ENCODE measurements at regions not wholly inside any gene's neighbourhood (a gene's known extent, or its start where the extent isn't known, plus 50 kb on each side); places are given as distances from the start of the nearest gene placed in this dataset.

DNA sequence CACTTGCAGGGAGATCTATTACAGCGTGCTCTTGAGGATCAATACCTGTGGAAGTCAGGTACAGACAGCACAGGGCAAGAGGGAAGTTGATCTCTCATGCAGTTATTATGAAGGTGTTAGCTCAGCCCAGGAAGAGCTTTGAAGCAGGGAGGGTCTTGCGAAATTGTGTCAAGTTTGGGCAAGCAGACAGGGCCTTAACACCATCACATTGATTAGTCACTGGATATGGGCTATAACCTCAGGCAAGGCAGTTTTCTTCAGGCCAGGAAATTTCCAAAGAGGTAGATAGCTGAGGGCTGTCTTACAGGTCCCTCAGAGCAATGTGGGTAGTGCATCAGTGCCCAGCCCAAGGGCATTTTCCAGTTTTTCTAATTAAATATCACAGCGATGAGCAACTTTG, 643.8 kb downstream of the DHX35 start:
- Histone ChIP-seq H3K27me3 (ENCODE audit: insufficient read depth, poor library complexity, severe bottlenecking) (no peaks in the 10 kb centered on the region), H3K4me3 (replicated peaks; ENCODE audit: insufficient read depth, low read length) (no peak overlapping the region), H3K27ac (replicated peaks) (no peak overlapping the region)
- no peak for DNase-seq (ENCODE audit: low read depth in 1 of 2, low spot score in 1 of 2)
- no peak for TF ChIP-seq GABPA (IDR thresholded peaks at IDR 0.05; ENCODE audit: low read depth)
- TF ChIP-seq POLR2AphosphoS5 (IDR thresholded peaks at IDR 0.05; ENCODE audit: low read depth) = no peak
- TF ChIP-seq SPI1 (IDR thresholded peaks at IDR 0.05; ENCODE audit: borderline replicate concordance, low read depth) = no peak
- TF ChIP-seq, protein P1, sequence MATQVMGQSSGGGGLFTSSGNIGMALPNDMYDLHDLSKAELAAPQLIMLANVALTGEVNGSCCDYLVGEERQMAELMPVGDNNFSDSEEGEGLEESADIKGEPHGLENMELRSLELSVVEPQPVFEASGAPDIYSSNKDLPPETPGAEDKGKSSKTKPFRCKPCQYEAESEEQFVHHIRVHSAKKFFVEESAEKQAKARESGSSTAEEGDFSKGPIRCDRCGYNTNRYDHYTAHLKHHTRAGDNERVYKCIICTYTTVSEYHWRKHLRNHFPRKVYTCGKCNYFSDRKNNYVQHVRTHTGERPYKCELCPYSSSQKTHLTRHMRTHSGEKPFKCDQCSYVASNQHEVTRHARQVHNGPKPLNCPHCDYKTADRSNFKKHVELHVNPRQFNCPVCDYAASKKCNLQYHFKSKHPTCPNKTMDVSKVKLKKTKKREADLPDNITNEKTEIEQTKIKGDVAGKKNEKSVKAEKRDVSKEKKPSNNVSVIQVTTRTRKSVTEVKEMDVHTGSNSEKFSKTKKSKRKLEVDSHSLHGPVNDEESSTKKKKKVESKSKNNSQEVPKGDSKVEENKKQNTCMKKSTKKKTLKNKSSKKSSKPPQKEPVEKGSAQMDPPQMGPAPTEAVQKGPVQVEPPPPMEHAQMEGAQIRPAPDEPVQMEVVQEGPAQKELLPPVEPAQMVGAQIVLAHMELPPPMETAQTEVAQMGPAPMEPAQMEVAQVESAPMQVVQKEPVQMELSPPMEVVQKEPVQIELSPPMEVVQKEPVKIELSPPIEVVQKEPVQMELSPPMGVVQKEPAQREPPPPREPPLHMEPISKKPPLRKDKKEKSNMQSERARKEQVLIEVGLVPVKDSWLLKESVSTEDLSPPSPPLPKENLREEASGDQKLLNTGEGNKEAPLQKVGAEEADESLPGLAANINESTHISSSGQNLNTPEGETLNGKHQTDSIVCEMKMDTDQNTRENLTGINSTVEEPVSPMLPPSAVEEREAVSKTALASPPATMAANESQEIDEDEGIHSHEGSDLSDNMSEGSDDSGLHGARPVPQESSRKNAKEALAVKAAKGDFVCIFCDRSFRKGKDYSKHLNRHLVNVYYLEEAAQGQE (IDR thresholded peaks at IDR 0.05; ENCODE audit: insufficient replicate concordance, low read depth) = no peak
- TF ChIP-seq, protein P2, sequence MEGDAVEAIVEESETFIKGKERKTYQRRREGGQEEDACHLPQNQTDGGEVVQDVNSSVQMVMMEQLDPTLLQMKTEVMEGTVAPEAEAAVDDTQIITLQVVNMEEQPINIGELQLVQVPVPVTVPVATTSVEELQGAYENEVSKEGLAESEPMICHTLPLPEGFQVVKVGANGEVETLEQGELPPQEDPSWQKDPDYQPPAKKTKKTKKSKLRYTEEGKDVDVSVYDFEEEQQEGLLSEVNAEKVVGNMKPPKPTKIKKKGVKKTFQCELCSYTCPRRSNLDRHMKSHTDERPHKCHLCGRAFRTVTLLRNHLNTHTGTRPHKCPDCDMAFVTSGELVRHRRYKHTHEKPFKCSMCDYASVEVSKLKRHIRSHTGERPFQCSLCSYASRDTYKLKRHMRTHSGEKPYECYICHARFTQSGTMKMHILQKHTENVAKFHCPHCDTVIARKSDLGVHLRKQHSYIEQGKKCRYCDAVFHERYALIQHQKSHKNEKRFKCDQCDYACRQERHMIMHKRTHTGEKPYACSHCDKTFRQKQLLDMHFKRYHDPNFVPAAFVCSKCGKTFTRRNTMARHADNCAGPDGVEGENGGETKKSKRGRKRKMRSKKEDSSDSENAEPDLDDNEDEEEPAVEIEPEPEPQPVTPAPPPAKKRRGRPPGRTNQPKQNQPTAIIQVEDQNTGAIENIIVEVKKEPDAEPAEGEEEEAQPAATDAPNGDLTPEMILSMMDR (IDR thresholded peaks at IDR 0.05; ENCODE audit: insufficient read depth, low read length) = no peak

DNA sequence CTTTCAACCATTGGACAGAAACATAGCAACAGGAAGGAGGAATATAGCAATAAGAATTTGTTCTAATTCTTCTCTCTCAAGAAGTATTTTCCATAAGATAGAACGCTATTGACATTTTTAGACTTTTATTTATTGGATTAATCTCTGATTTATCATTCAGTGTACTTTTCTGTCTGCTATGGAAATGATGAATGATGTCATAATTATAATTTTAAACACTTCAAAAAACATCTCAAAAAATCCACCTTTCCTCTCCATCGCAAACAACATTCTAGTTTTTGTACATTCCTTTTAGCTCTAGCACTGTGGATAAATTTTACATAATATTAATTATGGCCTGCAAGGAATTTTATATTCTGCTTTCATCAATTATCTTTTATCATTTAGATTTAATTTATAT, 643.2 kb downstream of the DHX35 start:
- no peak overlapping the region for H3K4me3 ChIP-seq (replicated peaks; ENCODE audit: insufficient read depth, low read length)
- DNase-seq (ENCODE audit: low read depth in 1 of 2, low spot score in 1 of 2) = no peak
- no peak overlapping the region for H3K27ac ChIP-seq (replicated peaks)
- no peaks in the 10 kb centered on the region for H3K27me3 ChIP-seq (ENCODE audit: insufficient read depth, poor library complexity, severe bottlenecking)
- no peak for TF ChIP-seq SPI1 (IDR thresholded peaks at IDR 0.05; ENCODE audit: borderline replicate concordance, low read depth)
- TF ChIP-seq, protein P1 (IDR thresholded peaks at IDR 0.05; ENCODE audit: insufficient replicate concordance, low read depth) = no peak
- TF ChIP-seq, protein P2 (IDR thresholded peaks at IDR 0.05; ENCODE audit: insufficient read depth, low read length) = no peak
- TF ChIP-seq GABPA (IDR thresholded peaks at IDR 0.05; ENCODE audit: low read depth) = no peak
- no peak for TF ChIP-seq POLR2AphosphoS5 (IDR thresholded peaks at IDR 0.05; ENCODE audit: low read depth)

DNA sequence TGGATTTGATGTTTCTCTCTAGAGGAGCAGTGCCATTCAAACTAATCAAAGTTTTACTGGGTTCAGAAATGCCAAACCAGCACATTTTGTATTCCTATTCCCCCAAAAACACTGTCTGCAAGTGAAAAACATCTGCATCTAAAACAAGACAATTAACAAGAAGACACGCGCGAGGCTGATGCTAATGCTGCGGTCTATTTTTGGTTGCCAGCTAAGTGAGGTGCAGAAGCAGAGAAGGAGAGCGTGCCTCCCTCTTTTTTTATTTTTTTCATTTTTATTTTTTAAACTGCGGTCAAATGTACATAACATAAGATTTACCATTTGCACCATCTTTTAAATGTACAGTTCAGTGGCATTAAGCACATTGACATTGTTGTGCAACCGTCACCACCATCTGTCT, 641.1 kb downstream of the DHX35 start:
- H3K27ac ChIP-seq (replicated peaks) = no peak overlapping the region
- no peak for DNase-seq (ENCODE audit: low read depth in 1 of 2, low spot score in 1 of 2)
- H3K4me3 ChIP-seq (replicated peaks; ENCODE audit: insufficient read depth, low read length) = no peak overlapping the region
- H3K27me3 ChIP-seq (ENCODE audit: insufficient read depth, poor library complexity, severe bottlenecking) = no peaks in the 10 kb centered on the region
- TF ChIP-seq POLR2AphosphoS5 (IDR thresholded peaks at IDR 0.05; ENCODE audit: low read depth) (no peak), GABPA (IDR thresholded peaks at IDR 0.05; ENCODE audit: low read depth) (no peak), SPI1 (IDR thresholded peaks at IDR 0.05; ENCODE audit: borderline replicate concordance, low read depth) (no peak)
- TF ChIP-seq, protein P2 (IDR thresholded peaks at IDR 0.05; ENCODE audit: insufficient read depth, low read length) = no peak
- TF ChIP-seq, protein P1 (IDR thresholded peaks at IDR 0.05; ENCODE audit: insufficient replicate concordance, low read depth) = no peak
